Breast epithelium (tissue), 4 donors: ENCODE measurements at regions not wholly inside any gene's neighbourhood (a gene's known extent, or its start where the extent isn't known, plus 50 kb on each side); places are given as distances from the start of the nearest gene placed in this dataset.

Experiments used
- DNase-seq, 2 donors: peaks; one replicate each; pipeline ENCODE4 v3.0.0-alpha.2; 2019; ENCODE audit warnings: low spot score in 2 of 2
- H3K27ac ChIP-seq, 2 donors: fragments of 200-600 bp; sonication (generic) in 1 of 2; one replicate each; pipeline ENCODE4 v1.5.1; 2016 to 2019; ENCODE audit warnings: mild to moderate bottlenecking in 1 of 2
- H3K27me3 ChIP-seq, 2 donors: fragments of 200-600 bp; sonication (generic) in 1 of 2; one replicate each; pipeline versions ENCODE4 v1.5.1 to v1.6.0; 2017 to 2019; ENCODE audit warnings: control low read depth in 1 of 2, mild to moderate bottlenecking in 1 of 2
- H3K36me3 ChIP-seq: fragments of 200-600 bp; one replicate; pipeline ENCODE4 v1.5.1; 2019
- H3K4me1 ChIP-seq, 2 donors: fragments of 200-600 bp; sonication (generic); one replicate each; pipeline ENCODE4 v1.5.1; 2016 to 2019; ENCODE audit warnings: control low read depth in 1 of 2
- H3K4me3 ChIP-seq, 3 donors: fragments of 200-600 bp; sonication (generic); 1 replicate in 2 of 3; 2 replicates in 1 of 3; pipeline ENCODE4 v1.5.1; 2016 to 2019; ENCODE audit warnings: mild to moderate bottlenecking in 3 of 3, moderate library complexity in 2 of 3
- H3K9me3 ChIP-seq, 2 donors: fragments of 200-600 bp; sonication (generic) in 1 of 2; one replicate each; pipeline ENCODE4 v1.5.1; 2016 to 2019; ENCODE audit warnings: control low read depth in 1 of 2
- POLR2A ChIP-seq: fragments of 450-650 bp; IDR thresholded peaks from one replicate; pipeline ENCODE4 v1.6.1; 2016; ENCODE audit warnings: antibody characterized with exemption, mild to moderate bottlenecking, moderate library complexity
- POLR2AphosphoS5 ChIP-seq, 3 donors: sonication (generic); formaldehyde crosslinking; IDR thresholded peaks; one replicate each; pipeline ENCODE4 v1.6.1; 2017; ENCODE audit warnings: antibody characterized with exemption in 3 of 3
- intact Hi-C: fragments of 100-400 bp; cut with DNase I; formaldehyde crosslinking; loops from one replicate; pipeline ENCODE4 v1.15.1; 2023; ENCODE audit warnings: low total_unique reads
- TF ChIP-seq, protein P1 (sequence below), 3 donors: fragments of 450-650 bp; IDR thresholded peaks; one replicate each; pipeline ENCODE4 v1.5.1; 2016 to 2017; ENCODE audit warnings: antibody characterized with exemption in 3 of 3, mild to moderate bottlenecking in 3 of 3, moderate library complexity in 3 of 3

DNA sequence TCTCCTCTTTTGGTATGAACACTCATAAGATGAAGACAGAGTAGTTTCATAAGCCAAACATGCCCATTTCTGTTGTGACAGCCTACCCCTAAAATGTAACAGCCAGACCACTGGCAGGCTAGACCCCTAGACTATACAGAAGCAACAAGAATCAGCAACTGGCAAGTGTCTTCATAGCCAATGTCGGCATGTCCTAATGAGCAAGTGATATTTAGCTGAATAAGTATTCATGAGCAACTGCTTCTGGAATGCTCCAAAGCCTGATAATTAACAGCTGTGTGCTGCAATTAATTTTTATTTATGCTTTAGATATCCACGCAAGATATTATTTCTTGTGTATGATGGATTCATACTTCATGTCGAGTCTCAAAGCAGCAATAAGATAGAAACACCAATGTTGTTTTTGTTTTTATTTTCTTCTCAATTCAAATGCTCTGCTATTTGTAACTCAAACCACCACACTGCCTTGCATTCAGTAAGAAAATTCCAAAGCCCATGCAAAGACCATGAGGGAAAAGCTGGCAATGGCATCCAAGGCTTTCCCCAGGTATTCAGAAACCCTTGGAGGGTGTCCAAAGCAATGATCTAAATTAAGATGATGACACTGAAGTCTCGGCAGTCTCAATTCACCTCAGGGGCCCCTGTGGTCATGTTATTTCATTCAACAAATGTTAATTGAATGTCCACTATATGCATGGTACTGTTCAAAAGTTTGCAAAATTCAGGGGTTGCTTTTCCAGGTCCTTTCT, 167.7 kb upstream of the NECTIN3 start:
- H3K27ac ChIP-seq, result no peak overlapping the region
- no peak for DNase-seq
- intact Hi-C loops, result no loop called here
- no peaks in the 10 kb centered on the region for H3K9me3 ChIP-seq
- H3K4me1 ChIP-seq, result no peaks in the 10 kb centered on the region
- TF ChIP-seq, protein P1, sequence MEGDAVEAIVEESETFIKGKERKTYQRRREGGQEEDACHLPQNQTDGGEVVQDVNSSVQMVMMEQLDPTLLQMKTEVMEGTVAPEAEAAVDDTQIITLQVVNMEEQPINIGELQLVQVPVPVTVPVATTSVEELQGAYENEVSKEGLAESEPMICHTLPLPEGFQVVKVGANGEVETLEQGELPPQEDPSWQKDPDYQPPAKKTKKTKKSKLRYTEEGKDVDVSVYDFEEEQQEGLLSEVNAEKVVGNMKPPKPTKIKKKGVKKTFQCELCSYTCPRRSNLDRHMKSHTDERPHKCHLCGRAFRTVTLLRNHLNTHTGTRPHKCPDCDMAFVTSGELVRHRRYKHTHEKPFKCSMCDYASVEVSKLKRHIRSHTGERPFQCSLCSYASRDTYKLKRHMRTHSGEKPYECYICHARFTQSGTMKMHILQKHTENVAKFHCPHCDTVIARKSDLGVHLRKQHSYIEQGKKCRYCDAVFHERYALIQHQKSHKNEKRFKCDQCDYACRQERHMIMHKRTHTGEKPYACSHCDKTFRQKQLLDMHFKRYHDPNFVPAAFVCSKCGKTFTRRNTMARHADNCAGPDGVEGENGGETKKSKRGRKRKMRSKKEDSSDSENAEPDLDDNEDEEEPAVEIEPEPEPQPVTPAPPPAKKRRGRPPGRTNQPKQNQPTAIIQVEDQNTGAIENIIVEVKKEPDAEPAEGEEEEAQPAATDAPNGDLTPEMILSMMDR (IDR thresholded peaks at IDR 0.05), result no peak
- TF ChIP-seq POLR2A (no peak), POLR2AphosphoS5 (IDR thresholded peaks at IDR 0.05) (no peak)
- no peaks in the 10 kb centered on the region for H3K27me3 ChIP-seq
- H3K4me3 ChIP-seq, result no peak overlapping the region
- H3K36me3 ChIP-seq, result no peaks in the 10 kb centered on the region

DNA sequence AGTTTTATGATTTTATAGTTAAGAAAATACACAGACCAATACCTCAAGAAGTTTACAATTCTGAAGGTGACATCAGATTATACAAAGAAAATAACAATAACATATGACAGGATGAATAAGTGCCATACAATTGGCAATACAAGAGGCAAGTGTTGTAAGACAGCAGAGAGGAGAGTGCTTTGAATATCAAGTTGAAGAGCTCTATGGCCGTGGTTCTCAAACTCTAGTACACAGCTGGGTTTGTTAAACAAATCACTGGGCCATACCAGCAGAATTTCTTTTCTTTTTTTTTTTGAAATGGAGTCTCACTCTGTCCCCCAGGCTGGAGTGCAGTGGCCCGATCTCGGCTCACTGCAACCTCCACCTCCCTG, 167.1 kb upstream of the NECTIN3 start:
- H3K36me3 ChIP-seq, result no peaks in the 10 kb centered on the region
- no peak overlapping the region for H3K4me3 ChIP-seq
- H3K27ac ChIP-seq, result no peak overlapping the region
- H3K9me3 ChIP-seq, result no peaks in the 10 kb centered on the region
- H3K4me1 ChIP-seq, result no peaks in the 10 kb centered on the region
- DNase-seq, result no peak
- no peak for TF ChIP-seq POLR2A
- no peaks in the 10 kb centered on the region for H3K27me3 ChIP-seq
- intact Hi-C loops, result no loop called here

DNA sequence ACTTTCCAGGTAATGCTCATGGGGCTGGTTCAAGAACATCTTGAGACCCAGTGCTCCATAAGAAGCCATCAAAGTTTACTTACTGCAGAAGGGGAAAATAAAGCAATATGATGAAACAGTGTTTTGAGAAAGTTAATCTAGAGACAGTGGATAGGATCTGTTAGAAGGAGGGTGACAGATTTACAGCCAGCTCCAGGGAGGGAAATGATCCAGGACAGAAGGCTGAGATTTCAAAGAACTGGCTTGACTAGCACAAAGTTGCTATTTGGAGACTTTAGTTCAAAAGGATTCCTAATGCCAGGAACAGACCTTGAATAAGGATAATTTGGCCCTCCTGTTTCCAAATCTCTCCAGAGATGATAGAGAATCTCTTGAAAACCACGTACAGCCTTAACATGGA, 166.5 kb upstream of the NECTIN3 start:
- H3K4me3 ChIP-seq, result no peak overlapping the region
- no peaks in the 10 kb centered on the region for H3K27me3 ChIP-seq
- no peaks in the 10 kb centered on the region for H3K36me3 ChIP-seq
- no peak for DNase-seq
- H3K4me1 ChIP-seq, result no peaks in the 10 kb centered on the region
- intact Hi-C loops, result no loop called here
- no peaks in the 10 kb centered on the region for H3K9me3 ChIP-seq
- H3K27ac ChIP-seq, result no peak overlapping the region
- TF ChIP-seq POLR2AphosphoS5 (IDR thresholded peaks at IDR 0.05) (no peak), POLR2A (no peak)
- TF ChIP-seq, protein P1 (IDR thresholded peaks at IDR 0.05), result no peak

DNA sequence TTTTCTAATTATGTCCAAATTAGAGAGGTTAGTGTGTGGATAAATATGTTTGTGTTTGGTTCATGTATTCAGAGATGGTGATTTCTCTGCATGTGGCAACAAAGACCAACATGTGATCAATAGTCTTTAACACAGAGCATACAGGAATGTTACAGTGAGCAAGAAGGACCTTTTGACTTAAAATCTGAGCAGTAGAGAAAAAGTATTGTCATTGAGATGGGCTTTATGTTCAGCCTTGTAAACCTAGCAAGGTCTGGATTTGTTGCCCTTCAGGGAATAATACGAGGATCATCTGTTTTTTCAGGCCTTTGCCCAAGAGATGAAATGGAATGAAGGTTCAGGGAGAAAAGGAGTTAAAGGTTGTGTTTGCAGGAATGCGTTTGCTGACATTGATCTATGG, 161.8 kb upstream of the NECTIN3 start:
- Histone ChIP-seq H3K9me3 (no peaks in the 10 kb centered on the region), H3K4me1 (no peaks in the 10 kb centered on the region), H3K27ac (no peak overlapping the region), H3K4me3 (no peak overlapping the region), H3K36me3 (no peaks in the 10 kb centered on the region), H3K27me3 (no peaks in the 10 kb centered on the region)
- no peak for DNase-seq
- intact Hi-C loops, result no loop called here
- TF ChIP-seq, protein P1 (IDR thresholded peaks at IDR 0.05), result no peak
- TF ChIP-seq POLR2A (no peak), POLR2AphosphoS5 (IDR thresholded peaks at IDR 0.05) (no peak)

DNA sequence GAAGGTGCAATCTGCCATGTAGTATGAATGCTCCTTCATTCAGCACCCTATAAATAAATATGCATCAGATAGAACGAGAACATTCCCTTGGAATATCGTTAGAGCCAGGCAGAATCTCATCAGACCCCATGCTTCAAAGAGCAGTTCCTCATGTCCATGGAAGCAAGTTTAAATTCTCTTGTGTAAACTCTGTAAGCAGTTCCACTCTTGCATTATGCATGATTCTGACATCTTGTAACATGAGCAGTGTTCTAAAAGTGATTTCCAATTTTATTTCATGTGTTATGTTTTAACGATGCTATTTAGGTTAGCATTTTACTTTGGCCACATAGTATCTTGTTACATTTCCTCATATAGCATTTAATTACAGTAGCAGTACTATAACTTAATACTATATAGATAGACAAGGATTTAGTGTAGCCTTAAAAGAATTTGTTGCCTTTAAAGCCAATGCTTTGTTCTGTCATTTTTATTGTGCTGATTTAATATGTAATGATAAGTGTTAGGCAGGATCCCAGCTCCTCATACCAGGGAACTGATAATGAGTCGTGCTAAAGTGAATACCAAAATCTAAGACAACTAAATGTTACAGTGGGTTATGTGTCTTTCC, 161.2 kb upstream of the NECTIN3 start:
- H3K36me3 ChIP-seq, result no peaks in the 10 kb centered on the region
- no peak overlapping the region for H3K4me3 ChIP-seq
- no peak overlapping the region for H3K27ac ChIP-seq
- DNase-seq, result no peak
- TF ChIP-seq, protein P1 (IDR thresholded peaks at IDR 0.05), result no peak
- TF ChIP-seq POLR2A, result no peak
- TF ChIP-seq POLR2AphosphoS5 (IDR thresholded peaks at IDR 0.05), result no peak
- H3K9me3 ChIP-seq, result no peaks in the 10 kb centered on the region
- no peaks in the 10 kb centered on the region for H3K27me3 ChIP-seq
- no peaks in the 10 kb centered on the region for H3K4me1 ChIP-seq
- intact Hi-C loops, result no loop called here
